Pancreas (tissue), 10 donors: ENCODE measurements at regions not wholly inside any gene's neighbourhood (a gene's known extent, or its start where the extent isn't known, plus 50 kb on each side); places are given as distances from the start of the nearest gene placed in this dataset.

Experiments used
- ATAC-seq, 4 donors: fragments of 200-7000 bp; cut with Tn5 transposase; one replicate each; pipeline versions ENCODE4 v1.8.0 to v1.9.1; 2020; ENCODE audit warnings: mild to moderate bottlenecking in 4 of 4, moderate library complexity in 4 of 4
- DNase-seq, 6 donors: peaks; one replicate each; pipeline ENCODE4 v3.0.0-alpha.2; 2020
- FAIRE-seq: peaks from 2 replicates; lab custom pipeline; 2012; peaks lifted over from hg19 to GRCh38; lab: Jason Lieb, UNC
- H3K27ac ChIP-seq, 4 donors: fragments of 200-600 bp; sonication (generic); 1 replicate in 3 of 4; 2 replicates in 1 of 4; pipeline versions ENCODE4 v1.5.0 to v1.8.0; 2020
- H3K27me3 ChIP-seq, 4 donors: fragments of 200-600 bp; one replicate each; pipeline ENCODE4 v1.8.0; 2021
- H3K36me3 ChIP-seq, 3 donors: fragments of 200-600 bp; sonication (generic) in 1 of 3; one replicate each; pipeline versions ENCODE4 v1.5.0 to v1.8.0; 2020 to 2021
- H3K4me1 ChIP-seq, 3 donors: fragments of 200-600 bp; one replicate each; pipeline ENCODE4 v1.8.0; 2021
- H3K4me3 ChIP-seq, 4 donors: fragments of 200-600 bp; sonication (generic) in 2 of 4; one replicate each; pipeline versions ENCODE4 v1.5.0 to v1.8.0; 2020 to 2021
- H3K9me3 ChIP-seq, 4 donors: fragments of 200-600 bp; one replicate each; pipeline ENCODE4 v1.8.0; 2021
- WGBS, 2 donors: extraction: QIAGEN DNeasy Blood & Tissue Kit; methylation state at CpG; one replicate each; pipeline ENCODE4 v1.1.7; 2013; 5-methylcytosine and 5-hydroxymethylcytosine counted together
- intact Hi-C, 3 donors: fragments of 100-400 bp; cut with DNase I; formaldehyde crosslinking; loops; one replicate each; pipeline versions ENCODE4 v1.11.1 to v1.14.2; 2022
- TF ChIP-seq, protein P1 (sequence below), 4 donors: fragments of 200-600 bp; sonication (generic) in 3 of 4; IDR thresholded peaks; one replicate each; pipeline versions ENCODE4 v1.5.0 to v1.8.0; 2021; ENCODE audit warnings: antibody characterized with exemption in 4 of 4
- donor health status: healthy with polysubstance abuse.
- donor health status: DM: no; HTN: no; CAD: no; lungs with moderate emphysema.
- donor health status: DM: no; HTN: no; CAD: no.
- donor health status: control.
- donor health status: control.
- donor health status: Bipolar disorder and iron deficiency.
- donor health status: DM: yes; HTN: yes; CAD: no.
- donor health status: DM: no; HTN: no; CAD: no.
- donor health status: DM: no; HTN: no; CAD: no.
- donor health status: DM: yes; HTN: yes; CAD: no.

- no peak overlapping the region for H3K4me3 ChIP-seq
- FAIRE-seq (no peak), DNase-seq (peak in 1 of 6 donors; percentile 8), ATAC-seq (peak in 2 of 4 donors; percentile 63 to 76)
- H3K27ac ChIP-seq: no peak overlapping the region
- H3K9me3 ChIP-seq: no peaks in the 10 kb centered on the region
- no peaks in the 10 kb centered on the region for H3K27me3 ChIP-seq
- intact Hi-C loops: no loop called here
- no peaks in the 10 kb centered on the region for H3K36me3 ChIP-seq
- no peaks in the 10 kb centered on the region for H3K4me1 ChIP-seq
- TF ChIP-seq, protein P1, sequence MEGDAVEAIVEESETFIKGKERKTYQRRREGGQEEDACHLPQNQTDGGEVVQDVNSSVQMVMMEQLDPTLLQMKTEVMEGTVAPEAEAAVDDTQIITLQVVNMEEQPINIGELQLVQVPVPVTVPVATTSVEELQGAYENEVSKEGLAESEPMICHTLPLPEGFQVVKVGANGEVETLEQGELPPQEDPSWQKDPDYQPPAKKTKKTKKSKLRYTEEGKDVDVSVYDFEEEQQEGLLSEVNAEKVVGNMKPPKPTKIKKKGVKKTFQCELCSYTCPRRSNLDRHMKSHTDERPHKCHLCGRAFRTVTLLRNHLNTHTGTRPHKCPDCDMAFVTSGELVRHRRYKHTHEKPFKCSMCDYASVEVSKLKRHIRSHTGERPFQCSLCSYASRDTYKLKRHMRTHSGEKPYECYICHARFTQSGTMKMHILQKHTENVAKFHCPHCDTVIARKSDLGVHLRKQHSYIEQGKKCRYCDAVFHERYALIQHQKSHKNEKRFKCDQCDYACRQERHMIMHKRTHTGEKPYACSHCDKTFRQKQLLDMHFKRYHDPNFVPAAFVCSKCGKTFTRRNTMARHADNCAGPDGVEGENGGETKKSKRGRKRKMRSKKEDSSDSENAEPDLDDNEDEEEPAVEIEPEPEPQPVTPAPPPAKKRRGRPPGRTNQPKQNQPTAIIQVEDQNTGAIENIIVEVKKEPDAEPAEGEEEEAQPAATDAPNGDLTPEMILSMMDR (IDR thresholded peaks at IDR 0.05): no peak
- 75 to 79% methylated on average over 3 of the region's 3 CpGs for WGBS, 2 donors
Measured at GRCh38 chr5:77893225-77893860, 117.2 kb upstream of the TBCA start.

DNA sequence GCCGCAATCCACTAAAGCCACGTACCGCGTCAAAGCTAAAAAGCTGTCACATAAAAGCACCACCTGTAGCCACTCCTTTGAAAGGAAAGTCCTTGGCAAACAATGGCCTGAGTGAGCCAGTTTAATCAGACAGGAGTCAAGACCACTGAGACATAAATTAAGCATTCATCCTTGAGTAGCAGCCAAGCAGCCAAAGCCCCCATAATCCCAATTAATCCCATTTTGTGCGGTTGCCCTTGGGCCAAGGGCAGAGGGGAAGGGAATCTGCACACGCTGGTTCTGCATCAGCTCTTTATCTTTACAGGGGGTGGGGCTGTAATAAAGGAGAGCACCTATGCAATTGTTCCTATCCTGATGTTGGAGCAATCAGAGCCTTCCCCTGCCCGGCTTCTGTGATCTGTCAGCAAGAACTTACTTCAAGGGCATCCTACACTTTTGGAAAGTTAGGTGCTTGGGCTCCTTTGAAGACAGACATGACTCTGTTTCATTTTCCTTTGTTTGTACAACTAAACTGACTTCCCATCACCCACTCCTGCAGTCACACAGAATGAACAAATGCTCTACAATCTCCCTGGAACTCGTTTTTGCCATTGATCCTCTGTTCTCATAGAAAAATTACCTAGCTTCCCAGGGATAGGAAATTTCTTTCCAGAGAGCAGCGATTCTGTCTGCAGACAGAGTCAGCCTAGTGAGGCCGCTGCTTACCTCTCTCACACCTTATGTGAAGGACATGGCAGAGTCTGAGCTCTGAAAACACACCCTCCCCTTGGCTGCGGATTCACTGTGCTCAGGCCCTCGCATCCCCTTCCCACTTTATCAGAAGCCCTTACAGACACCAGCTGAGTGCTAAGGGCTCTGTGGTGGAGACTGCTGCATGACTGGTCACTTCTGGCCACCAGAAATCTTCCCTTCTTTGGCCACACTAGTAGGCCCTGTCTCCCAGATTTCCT is 116.2 kb upstream of the TBCA start:
- ATAC-seq (no peak), DNase-seq (no peak), FAIRE-seq (no peak)
- Histone ChIP-seq H3K36me3 (no peaks in the 10 kb centered on the region), H3K4me3 (no peak overlapping the region), H3K27ac (no peak overlapping the region), H3K9me3 (no peaks in the 10 kb centered on the region), H3K4me1 (no peaks in the 10 kb centered on the region), H3K27me3 (no peaks in the 10 kb centered on the region)
- intact Hi-C loops: no loop called here
- WGBS, 2 donors: 70 to 75% methylated on average over 12 of the region's 12 CpGs
- TF ChIP-seq, protein P1 (IDR thresholded peaks at IDR 0.05): no peak

DNA sequence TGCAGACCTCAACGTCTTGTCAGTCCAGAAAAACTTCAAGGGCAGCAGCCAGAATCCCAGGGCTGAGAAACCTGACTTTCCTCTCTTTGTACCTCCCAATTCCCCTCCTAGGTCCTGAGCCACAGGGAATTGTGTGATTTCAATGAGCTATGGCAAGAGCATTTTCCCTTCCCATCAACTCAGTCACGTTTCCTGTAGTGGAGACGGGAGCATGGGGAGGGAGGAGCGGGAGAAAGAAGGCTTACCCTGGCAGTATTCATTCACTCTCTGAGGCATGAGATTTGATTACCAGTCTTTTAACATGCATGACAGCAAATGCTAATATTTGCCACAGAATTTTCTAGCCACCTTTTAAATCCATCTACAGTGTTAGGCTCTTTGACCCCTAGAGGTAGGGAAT is 109.4 kb upstream of the TBCA start:
- Histone ChIP-seq H3K27ac (no peak overlapping the region), H3K4me3 (no peak overlapping the region), H3K4me1 (no peaks in the 10 kb centered on the region), H3K36me3 (no peaks in the 10 kb centered on the region), H3K9me3 (no peaks in the 10 kb centered on the region), H3K27me3 (peaks cover 0 to 4% (median 0%) of the 10 kb centered on the region in 4 donors)
- intact Hi-C loops: no loop called here
- DNase-seq (no peak), ATAC-seq (no peak), FAIRE-seq (no peak)
- WGBS, 2 donors: 46 to 53% methylated on average over 4 of the region's 4 CpGs
- TF ChIP-seq, protein P1 (IDR thresholded peaks at IDR 0.05): no peak

GRCh38 chr5:77882670-77883257 is 106.6 kb upstream of the TBCA start:
- TF ChIP-seq, protein P1 (IDR thresholded peaks at IDR 0.05): no peak
- H3K27me3 ChIP-seq: peaks cover 0 to 4% (median 1%) of the 10 kb centered on the region in 4 donors
- H3K4me3 ChIP-seq: no peak overlapping the region
- 85 to 92% methylated on average over 6 of the region's 6 CpGs for WGBS, 2 donors
- H3K27ac ChIP-seq: no peak overlapping the region
- no peaks in the 10 kb centered on the region for H3K4me1 ChIP-seq
- no peaks in the 10 kb centered on the region for H3K9me3 ChIP-seq
- no peak for DNase-seq
- intact Hi-C loops: no loop called here
- H3K36me3 ChIP-seq: no peaks in the 10 kb centered on the region
- FAIRE-seq: no peak
- no peak for ATAC-seq
